CD4-positive, alpha-beta T cell treated with Interferon alpha-2 for 1 hour (primary cell): ENCODE measurements at regions not wholly inside any gene's neighbourhood (a gene's known extent, or its start where the extent isn't known, plus 50 kb on each side); places are given as distances from the start of the nearest gene placed in this dataset.

ENCODE experiments used
- DNase-seq, 2 donors: peaks; one replicate each; pipeline ENCODE4 v3.0.0-alpha.2; 2020 to 2022

DNA sequence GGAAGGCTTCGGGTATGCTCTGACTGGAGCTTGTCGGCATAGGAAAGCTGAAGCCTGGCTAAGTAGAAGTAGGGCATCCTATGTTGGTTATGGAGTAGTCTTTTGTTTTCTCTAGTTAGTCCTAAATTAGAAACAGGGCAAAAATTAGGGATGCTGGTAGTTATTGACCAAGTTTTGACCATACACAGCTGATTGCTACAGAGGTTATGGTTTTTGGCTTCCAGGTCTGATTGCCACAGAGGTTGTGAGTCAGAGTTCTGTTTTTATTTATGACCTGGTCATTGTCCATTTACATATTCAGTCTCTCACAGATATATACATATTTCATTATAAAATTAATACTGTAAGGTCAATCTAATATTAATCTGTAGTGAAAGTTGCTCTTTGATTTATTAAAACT lies 219.2 kb downstream of the FSCB start:
- DNase-seq: no peak

DNA sequence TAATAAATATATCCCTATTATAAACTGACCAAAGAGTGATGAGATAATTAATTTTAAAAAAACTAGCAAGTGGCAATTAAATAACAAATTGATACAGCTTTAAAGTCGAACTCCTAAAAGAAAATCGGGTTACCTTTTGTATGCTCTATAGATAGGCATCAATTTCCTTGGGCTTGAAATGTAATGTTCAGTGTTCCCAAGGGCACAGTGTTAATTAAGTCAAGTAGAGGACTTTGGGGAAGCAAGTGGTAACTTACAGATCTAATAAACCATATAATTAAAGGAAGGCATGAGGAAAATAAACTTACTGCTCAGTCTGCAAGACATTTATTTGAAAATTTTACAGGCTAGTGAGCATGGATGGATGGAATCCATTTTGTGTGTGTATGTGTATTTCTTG lies 220.9 kb downstream of the FSCB start:
- DNase-seq: no peak

DNA sequence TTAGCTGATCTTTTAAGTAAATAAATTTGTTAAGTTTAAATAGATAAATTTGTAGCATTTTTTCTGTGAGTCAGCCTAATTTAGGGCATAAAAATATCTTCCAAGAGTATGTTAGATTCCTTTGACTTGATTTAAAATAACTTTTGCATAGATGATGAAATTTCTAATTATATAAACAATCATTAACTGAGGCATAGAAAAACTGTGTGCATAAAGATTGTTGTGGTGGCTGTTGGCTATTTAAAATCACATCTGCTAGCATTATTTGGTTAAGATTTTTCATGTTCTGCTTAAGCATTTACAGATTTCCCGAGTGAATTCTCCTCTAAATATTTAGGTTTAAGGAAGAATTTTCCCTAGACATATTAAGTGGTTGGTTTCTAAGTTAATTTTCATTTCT lies 223.2 kb downstream of the FSCB start:
- no peak for DNase-seq

DNA sequence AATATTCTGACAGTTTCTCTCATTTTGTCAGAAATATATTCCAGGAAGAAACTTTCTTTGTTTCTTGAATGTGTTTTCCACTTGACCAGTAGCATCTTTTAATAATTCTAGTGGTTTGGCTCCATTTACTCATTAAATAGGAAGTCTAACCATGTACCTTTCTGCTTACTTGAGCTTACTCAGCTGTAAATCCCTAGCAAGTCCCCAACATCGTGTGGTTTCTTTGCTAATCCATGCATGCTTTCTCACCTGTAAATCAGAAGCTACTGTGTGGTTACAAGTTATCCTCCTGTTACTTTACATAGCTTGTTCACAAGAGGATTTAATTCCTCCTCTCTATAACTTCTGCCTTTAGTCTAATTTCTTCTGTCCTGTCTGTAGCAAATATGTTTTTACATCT lies 227.7 kb downstream of the FSCB start:
- DNase-seq: no peak

DNA sequence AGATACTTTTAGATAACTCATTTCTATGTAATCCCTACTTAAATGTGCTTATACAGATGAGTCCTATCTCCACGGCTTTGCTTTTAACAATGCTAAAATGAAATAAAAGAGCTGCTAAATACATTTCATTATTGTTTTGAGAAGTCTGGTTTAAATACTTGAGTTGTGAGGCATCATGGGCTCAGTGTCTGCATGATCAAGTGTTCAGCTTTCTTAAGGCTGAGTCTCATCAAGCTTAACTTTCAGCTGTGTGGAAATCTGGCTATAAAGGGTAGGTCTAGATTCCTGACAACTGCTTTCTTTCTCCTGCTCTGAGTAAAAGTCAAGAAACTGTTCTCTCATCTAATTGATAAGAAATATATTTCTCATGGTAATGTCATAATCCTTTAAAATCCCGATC lies 235.4 kb downstream of the FSCB start:
- DNase-seq: no peak

DNA sequence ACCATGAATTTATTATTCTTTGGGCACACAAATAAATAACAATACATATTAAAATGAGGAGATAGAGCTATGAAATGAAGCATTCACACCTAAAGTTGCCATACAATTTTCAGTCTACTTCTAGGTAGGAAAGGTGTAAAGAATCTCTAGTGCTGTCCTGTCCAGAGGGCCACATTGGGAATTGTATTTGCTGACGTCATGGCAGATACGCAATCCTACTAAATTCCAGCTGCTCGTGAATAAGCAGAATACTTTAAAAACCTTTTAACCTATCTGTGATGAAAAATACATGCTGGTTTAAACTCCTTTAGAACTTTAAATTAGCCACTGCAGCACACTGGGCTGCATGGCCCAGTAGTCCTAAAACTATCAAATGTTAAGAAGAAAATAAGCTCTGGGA lies 236.1 kb downstream of the FSCB start:
- DNase-seq: no peak

DNA sequence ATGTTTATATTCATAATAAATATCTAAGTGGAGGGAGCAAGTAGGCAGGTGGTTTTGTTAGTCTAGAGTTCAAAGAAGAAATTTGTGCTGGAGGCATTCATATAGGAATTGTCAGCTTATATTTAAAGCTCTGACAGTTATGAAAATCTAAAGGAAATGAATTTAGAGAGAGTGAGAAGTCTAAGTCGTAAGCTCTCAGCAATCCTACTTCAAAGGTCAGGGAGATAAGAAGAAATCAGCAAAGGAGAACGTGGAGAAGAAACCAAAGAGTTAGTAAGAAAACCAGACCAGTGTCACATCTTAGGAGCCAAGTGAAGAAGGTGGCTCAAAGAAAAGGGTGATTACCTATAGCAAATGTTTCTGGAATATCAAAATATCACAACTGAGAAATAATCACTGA lies 241.8 kb downstream of the FSCB start:
- no peak for DNase-seq

DNA sequence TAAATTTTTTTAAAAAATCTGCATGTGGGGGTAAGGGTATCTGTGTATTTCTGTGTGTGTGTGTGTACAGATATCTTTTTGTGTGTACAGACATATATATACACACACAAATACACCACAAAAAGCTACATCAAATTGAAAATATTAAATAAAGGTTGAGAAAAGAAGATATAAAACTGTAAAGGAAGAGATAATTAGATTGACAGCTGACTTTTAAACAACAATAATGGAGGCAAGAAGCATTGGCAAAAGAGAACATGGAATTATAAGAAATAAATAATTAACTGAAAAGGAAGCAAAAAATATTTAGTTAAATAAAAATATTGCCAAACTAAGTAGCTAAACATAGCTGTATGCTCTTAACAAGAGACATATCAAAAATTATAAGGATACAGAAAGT lies 291.4 kb downstream of the FSCB start:
- DNase-seq: no peak

DNA sequence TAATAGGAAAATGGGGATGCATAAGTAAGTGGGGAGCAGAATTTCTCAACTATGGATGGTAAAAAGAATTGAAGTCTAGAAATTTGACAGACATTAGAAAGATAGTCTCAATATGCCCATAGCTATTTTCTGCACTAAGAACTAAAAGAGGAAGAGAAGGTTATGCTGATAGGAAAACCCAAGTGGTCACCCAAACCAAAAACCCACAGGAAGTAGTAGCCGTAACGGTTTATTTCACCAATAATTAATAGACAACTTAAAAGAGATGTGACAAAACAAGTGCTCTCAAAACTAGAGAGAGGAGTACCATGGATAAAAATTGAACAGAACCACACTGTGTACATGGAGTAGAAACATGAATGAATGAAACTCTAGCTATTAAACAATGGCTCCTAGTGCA lies 295.4 kb downstream of the FSCB start:
- no peak for DNase-seq

DNA sequence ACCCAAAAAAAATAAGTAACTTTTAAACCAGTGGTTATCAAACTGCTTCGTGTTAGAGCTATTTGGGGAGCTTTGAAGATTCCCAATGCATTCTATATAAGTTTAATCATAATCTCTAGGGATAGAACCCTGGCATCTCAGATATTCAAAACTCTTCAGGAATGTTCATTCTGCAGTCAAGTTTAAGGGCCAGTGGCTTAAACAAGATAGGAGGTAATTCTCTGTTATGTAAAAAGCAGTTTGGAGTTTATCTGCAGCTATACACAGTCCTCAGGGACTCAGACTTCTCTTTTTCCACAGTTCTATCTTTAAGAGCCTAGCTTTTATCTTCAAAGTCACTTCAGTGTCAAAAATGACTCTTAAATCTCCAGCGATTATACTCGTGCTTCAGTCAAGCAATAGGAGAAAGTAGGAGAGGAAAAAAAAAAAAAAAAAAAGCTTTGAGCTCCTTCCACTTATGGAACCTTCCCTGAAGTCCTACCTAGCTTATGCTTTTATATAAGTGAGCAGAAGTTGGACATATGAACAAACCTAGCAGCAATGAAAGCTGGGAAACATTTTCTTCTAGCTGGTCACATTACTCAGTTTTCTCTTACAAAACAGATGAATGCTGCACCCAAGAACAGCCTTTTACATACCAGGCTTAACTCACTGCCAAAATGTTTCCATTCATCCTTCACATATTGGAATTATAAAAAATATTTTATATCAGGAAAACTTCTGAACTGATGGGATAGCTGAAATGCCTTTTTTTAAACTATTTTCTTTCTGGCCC lies 302.8 kb downstream of the FSCB start:
- DNase-seq: no peak

DNA sequence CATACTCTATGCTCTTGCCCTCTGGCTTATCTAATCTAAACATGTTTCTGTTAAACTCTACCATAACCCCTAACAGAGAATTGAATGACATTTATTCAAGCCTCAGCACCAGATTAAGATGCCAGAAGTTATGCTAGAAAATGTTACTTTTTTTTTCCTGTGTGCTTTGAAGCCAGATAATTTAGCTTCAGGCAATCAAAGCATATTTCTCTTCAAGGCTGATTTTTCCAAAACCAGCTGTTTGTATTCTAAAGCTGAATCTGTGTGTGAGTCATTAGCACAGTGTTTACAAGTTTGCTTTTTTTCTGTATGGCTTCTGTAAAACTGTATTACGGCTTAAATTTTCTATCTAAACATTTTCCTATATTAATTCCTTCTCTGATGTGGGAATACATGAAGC lies 326.1 kb downstream of the FSCB start:
- DNase-seq: no peak

DNA sequence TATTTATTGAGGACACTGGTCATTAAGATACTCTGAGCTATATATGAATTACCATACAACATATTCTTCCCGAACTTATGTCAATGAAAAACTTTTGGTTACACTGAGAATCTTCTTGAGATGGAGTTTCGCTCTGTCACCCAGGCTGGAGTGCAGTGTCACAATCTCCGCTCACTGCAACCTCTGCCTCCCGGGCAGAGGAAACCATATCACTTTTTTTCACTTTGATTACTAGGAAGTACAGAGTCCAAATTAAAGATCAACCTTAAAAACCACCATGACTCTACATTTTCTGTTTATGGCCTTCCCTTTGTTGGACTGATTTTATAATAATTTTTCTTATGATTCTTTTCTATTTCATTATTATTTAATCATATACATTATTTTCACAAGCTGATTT lies 336.5 kb downstream of the FSCB start:
- DNase-seq: no peak

DNA sequence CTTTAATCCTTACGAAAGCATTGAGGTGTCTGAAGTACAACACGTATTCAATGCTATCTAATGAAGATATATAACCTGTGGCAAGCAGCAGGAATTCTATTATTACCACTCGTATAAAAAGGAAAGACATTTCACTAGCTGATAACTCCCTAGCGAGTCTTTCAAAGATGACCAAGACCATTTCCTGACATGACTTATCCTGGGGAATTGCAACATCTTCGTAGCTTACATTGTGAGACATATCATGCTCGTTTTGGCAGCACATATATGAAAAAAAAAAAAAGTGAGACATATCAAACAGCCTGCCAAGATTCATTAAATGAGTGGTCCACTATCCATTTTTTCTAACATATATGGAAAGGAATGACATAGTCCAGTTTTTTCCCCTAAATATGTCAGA lies 337.0 kb downstream of the FSCB start:
- DNase-seq: no peak

DNA sequence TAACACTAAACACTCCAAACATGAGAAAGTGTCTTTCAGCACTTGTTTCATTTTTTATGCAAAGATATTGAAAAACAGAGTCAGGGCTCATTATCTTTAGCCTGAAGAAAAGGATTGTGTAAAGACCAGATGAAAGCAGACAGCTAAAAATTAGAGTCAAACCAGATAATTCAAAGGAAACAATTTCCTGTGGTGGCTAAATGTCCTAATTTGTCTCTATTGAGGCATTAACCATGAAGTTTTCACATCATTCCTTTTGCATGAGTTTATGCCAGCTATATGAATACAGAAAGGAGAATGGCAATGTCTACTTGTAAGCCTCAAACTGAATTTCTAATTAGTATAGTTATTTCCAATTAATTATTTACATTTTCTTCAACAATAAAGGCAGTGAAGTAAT lies 338.5 kb downstream of the FSCB start:
- no peak for DNase-seq

DNA sequence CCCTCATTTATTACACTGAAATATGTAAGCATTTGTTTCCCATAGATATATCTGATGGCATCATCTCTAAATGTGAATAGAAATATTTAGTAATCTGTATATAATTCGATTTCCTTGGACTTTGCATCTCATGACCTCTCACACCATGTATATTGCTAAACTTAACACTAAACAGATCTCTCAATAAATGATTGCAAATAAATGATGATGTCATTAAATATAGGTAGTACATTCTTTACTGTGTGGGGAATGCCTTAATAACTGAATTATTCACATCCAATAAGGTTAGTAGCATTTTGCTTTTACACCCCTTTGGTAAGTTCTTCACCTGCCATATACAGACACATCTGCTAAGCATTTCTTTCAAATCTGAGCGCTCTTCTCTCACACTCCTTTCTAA lies 340.5 kb downstream of the FSCB start:
- no peak for DNase-seq

DNA sequence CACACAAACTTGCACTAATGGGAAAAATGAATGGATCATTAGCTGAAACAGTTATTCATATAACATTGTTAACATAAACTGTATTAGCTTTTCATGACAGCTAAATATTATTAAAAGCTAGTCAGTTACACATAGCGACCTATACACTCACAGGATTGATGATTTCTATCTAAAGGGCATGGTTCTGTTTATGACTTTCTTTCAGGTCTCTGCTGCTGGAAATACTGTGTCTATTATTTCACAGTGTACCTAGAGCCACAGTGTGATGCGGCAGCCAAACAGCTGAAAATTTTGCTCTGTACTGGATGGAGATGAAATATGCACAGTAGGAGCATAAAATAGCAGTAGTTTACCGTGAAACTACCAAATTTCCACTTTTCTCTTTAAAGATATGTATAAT lies 341.1 kb downstream of the FSCB start:
- DNase-seq: no peak

DNA sequence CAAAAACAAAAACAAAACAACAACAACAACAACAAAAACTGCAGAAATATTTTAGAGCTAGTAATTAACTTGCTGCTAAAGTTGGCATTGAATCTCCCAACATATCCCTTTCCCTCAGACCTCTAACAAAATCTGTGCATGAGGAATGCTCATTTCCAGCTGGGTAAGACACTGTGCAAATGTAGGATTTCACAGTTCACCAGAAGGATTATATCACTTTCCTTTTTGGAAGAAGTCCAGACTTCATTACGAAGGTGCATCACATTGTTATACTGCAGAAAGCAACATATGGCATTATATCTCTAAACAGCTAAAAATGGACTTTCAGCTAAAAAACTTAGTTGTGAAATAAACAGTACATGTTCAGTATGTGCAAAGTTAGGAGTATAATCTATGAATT lies 341.8 kb downstream of the FSCB start:
- DNase-seq: no peak

DNA sequence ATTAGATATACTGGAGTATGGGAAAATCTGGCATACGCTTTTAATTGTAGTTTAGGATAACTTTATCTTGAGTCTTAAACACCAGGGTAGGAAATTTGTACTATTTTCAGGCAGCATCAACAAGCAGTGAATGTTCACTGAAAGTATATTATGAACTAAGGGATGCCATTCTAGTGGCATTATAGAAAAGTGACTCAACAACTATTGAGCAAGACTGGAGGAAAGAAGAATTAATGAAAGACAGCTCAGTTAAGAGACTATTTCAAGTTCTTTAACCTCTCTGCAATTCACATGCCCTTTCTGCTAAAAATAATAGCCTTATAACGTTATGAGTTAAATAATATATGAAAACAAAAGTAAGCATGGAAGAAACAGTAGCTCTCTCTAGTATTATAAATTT lies 343.1 kb downstream of the FSCB start:
- no peak for DNase-seq

DNA sequence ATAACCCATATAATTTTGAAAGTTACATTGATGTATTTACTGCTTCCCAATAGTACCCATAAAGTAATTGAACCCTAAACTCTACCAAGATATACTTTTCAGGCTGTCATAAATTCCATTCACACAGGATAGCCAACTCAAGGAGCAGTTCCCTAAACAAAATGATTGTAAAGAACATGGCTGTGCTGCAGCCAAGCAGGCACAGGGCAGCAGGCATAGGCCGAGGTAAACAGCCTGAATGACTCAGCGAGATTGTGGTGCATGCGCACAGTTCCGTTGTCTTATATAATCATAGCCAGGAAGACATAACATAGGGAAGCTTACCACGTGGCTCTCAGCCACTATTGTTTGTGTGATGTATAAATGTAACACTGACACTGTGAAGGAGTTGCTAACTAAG lies 344.9 kb downstream of the FSCB start:
- no peak for DNase-seq

DNA sequence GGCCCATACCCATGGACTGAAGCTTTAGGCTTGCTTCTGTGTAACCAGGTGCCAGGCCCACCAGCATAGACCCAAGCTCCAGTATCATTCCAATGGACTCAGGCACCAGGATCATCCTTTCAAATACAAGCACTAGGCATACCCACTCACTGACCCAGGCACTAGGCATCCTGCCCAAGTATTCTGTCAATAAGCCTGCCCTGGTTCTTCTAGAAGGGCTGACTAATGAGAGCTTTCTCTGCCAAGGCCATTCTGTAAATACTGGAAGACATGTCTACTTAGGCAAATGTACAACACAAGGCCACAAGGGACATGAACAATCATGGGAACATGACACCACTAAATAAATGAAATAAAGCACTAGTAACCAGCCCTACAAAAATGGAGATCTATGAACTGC lies 352.2 kb downstream of the FSCB start:
- DNase-seq: no peak

DNA sequence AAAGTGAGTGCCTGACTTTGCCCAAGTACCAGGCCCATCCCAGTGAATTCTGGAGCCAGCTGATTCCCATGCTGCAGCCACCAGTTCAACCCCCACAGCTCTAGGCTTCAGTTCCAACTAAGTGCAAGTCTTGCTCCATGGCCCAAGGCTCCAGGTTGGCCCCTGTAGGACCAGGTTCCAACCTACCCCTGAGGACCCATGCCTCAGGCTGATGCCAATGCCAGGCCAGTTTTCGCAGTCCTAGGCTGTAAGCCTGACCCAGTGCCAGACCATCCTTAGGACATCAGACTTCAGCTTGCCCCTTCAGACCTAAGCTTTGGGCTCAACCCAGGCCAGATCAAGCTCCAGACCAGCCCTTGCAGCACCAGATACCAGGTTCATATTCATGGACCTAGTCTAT lies 352.6 kb downstream of the FSCB start:
- no peak for DNase-seq

DNA sequence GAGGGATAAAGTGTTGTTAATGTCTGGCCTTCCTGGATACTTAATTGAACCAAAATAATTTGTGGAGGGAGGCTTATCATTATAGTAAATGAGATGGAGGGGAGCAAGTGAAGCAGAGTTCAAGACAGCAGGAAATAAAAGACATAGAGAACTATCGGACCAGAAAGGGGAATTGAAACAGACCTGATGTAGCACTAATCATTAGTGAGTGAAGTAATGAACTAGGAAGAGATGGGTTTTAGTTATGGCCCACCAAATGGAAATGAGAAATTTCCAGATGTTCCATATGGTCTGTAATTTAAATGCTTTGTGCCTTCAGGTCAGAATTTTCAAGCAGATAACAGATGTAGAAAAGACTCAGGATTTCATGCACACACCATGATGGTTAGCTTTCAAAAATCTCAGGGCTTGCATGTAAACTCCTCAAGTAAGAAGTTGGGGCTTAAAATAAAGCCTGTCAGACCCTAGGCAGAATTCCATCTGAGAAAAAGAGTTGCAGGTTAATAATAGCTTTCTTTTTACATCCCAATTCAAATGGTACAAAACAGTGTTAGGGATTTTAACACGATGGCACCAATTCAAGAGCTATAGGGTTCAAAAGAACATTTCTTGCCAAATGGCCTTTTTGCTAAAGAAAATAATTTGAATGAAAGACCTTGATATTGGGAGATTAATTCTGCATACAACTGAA lies 355.8 kb downstream of the FSCB start:
- DNase-seq: no peak

DNA sequence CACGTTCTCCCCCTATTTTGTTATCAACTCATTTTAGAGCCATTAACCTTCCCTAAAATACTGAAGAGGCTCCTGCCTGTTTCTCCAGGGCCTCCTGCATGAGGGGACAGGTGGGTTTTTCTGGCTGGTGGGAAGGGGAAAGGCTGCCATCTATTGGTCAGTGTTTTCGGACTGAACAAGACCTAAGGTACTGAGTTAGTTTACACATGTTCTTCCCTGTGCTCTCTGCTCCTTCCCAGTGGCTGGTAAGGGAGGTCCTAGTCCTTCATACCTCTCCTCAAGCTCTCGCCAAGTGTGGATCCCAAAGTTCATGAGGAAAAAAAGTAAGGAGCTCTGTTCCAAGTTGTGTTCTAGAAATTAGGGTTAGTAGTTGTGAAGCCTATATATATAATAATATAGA lies 357.5 kb downstream of the FSCB start:
- no peak for DNase-seq

DNA sequence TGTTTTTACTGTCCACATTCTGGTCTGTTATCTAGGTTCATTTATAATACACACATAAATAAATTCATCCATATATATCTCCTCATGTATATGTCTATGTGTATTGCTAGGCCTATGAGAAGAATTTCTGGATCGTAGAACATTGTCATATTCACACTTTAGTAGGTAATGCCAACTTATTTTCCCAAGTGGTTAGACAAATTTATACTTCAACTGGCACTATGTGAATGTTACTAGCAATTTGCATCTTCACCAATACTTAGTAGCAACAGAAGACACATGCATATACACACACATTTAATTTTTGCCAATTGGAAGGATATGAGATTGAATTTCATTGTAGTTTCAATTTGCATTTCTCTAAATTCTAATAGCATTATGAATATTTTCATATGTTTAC lies 365.1 kb downstream of the FSCB start:
- no peak for DNase-seq

DNA sequence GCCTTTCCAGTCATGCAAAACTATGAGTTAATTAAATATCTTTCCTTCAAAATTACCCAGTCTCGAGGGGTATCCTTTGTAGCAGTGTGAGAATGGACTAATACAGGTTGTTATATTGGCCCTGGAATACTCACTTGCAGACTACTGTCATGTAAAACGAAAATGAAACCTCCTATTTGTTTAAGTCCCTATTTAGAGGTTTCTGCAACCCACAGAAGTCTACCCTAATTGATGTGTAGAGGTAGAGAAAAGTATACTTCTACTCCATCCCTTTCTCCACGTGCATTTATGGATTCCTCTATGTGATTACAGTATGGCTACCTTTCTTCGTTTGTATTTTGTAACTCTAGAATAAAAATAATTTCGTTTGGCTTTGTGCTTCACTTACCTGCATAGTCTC lies 371.1 kb downstream of the FSCB start:
- DNase-seq: no peak
